ENCODE measurements at regions not wholly inside any gene's neighbourhood (a gene's known extent, or its start where the extent isn't known, plus 50 kb on each side); places are given as distances from the start of the nearest gene placed in this dataset.

GRCh38 chr16:65934443-65934842, 432.0 kb upstream of the CDH5 start:
- TF ChIP-seq CTCF (IDR thresholded peaks at IDR 0.05; ENCODE audit: insufficient read depth, missing control alignments) = no peak
- FAIRE-seq (no peak), DNase-seq (ENCODE audit: insufficient read length, low spot score) (no peak)

DNA sequence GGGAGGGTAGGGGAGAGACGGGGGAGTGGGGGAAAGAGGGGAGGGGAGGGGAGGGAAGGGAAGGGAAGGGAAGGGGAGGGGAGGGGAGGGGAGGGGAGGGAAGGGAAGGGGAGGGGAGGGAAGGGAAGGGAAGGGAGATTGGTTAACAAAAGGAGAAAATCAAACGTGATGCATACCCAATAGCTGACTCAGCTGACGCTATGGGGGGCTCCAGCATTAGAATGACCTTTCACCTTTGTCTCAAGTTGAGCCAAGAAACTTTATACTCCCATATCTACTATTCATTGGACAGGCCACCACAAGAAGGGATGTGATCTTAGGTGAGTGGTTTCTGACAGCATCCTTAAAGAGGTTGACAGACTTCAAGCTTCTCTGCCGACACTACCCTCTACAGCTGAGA, 432.8 kb upstream of the CDH5 start:
- FAIRE-seq = no peak
- no peak for DNase-seq (ENCODE audit: insufficient read length, low spot score)
- no peak for TF ChIP-seq CTCF (IDR thresholded peaks at IDR 0.05; ENCODE audit: insufficient read depth, missing control alignments)

- DNase-seq (ENCODE audit: insufficient read length, low spot score) = no peak
- FAIRE-seq = no peak
- TF ChIP-seq CTCF (IDR thresholded peaks at IDR 0.05; ENCODE audit: insufficient read depth, missing control alignments) = no peak
Measured at GRCh38 chr16:65932350-65933072, 434.0 kb upstream of the CDH5 start.

GRCh38 chr16:65922923-65923322, 443.6 kb upstream of the CDH5 start:
- TF ChIP-seq CTCF (IDR thresholded peaks at IDR 0.05; ENCODE audit: insufficient read depth, missing control alignments) = no peak
- FAIRE-seq (no peak), DNase-seq (ENCODE audit: insufficient read length, low spot score) (no peak)

- DNase-seq (ENCODE audit: insufficient read length, low spot score) = no peak
- TF ChIP-seq CTCF (IDR thresholded peaks at IDR 0.05; ENCODE audit: insufficient read depth, missing control alignments) = no peak
- no peak for FAIRE-seq
Measured at GRCh38 chr16:65919986-65920376, 446.5 kb upstream of the CDH5 start.

DNA sequence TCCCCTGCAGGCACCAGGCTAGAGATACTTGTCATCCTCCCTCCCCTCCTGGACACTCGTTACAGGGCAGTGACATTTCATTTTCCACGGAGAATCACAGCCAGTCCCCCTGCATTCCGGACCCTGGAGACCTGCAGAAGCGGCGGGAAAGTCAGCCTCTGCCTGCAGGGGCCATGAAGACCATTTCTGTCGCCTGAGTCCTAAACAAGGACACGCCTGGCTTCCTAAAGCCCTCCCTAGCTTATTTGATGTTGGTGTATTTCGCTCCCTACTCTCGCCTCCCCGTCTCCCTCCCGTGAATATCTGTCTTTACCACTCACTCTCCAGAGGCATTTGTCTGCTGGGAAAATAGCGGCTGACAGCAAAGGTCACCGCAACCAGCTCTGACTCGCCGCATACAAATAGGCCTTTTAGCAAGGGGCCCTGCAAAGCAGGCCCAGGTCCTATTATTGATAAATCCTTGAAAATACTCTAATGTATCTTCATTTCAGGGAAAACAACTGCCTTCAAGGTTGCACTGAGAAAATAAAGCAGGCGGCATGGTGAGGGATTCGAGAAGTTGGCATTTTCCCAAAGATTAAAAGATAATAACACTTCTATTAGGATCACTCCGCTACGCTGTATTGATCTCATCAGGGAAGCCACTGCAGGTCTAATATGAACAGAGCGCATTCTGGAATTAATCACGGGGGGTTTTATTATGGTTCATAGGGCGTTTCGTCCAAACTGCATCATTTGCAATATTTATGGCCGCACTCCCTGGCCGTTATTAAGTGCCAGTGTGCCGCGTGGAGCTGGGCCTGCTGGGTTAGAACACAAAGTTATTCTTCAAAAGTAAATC, 447.1 kb upstream of the CDH5 start:
- no peak for DNase-seq (ENCODE audit: insufficient read length, low spot score)
- TF ChIP-seq CTCF (IDR thresholded peaks at IDR 0.05; ENCODE audit: insufficient read depth, missing control alignments) = no peak
- FAIRE-seq = no peak

- DNase-seq (ENCODE audit: insufficient read length, low spot score) (no peak), FAIRE-seq (no peak)
- no peak for TF ChIP-seq CTCF (IDR thresholded peaks at IDR 0.05; ENCODE audit: insufficient read depth, missing control alignments)
Measured at GRCh38 chr16:65917466-65917865, 449.0 kb upstream of the CDH5 start.

All from D721Med (cell line).